ENCODE measurements at regions not wholly inside any gene's neighbourhood (a gene's known extent, or its start where the extent isn't known, plus 50 kb on each side); places are given as distances from the start of the nearest gene placed in this dataset.

DNA sequence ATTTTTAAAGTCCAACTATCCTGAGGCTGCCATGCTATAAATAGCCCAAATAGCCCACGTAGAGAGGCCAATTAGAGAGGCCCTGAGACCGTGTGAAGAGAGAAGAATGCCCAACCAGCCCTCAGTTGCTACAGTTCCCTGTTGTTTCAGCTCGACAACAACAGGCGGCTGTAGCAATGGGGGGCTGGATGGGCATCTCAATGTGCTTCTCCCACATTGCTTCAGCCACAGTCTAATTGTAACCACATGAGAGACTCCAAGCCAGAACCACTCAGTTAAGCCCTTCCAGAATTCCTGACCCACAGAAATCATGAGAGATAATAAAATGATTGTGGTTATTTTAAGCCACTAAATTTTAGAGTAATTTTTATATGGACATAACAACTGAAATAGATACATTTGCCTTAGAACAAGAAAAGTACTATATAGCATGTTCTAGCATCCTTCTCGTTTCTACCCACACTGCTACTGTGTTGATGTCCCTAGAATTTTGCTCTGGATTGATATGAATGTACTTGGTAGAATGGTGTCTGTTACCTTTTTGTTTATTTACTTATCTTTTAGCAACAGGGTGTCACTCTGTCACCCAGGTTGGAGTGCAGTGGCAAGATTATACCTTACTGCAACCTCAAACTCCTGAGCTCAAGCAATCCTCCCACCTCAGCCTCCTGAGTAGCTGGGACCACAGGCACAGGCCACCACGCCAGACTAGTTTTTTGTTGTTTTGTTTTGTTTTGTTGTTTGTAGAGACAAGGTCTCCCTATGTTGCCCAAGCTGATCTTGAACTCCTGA, 436.4 kb downstream of the BCOR start:
- Histone ChIP-seq H3K9ac (ENCODE audit: low read depth in 1 of 2, low read length in 2 of 2) (no peak overlapping the region), H3K4me3 (ENCODE audit: low read depth in 1 of 3, low read length in 3 of 3) (no peak overlapping the region), H3K27ac (ENCODE audit: low read depth in 1 of 2, low read length in 2 of 2) (no peak overlapping the region), H3K9me3 (ENCODE audit: control insufficient read depth in 4 of 4, low read length in 3 of 4) (no peaks in the 10 kb centered on the region), H3K4me1 (ENCODE audit: control insufficient read depth in 4 of 4, insufficient read depth in 4 of 4, low read length in 3 of 4) (no peaks in the 10 kb centered on the region), H3K36me3 (ENCODE audit: control insufficient read depth in 4 of 4, insufficient read depth in 3 of 4, low read depth in 1 of 4, low read length in 3 of 4) (no peaks in the 10 kb centered on the region), H3K27me3 (ENCODE audit: control insufficient read depth in 4 of 4, insufficient read depth in 4 of 4, low read length in 3 of 4) (no peaks in the 10 kb centered on the region)
- TF ChIP-seq FOXA1 (IDR thresholded peaks at IDR 0.05) (no peak), EGR1 (IDR thresholded peaks at IDR 0.05; ENCODE audit: low read depth in 2 of 2) (no peak), SP1 (IDR thresholded peaks at IDR 0.05) (no peak), YY1 (IDR thresholded peaks at IDR 0.05) (no peak)
- TF ChIP-seq, protein P1, sequence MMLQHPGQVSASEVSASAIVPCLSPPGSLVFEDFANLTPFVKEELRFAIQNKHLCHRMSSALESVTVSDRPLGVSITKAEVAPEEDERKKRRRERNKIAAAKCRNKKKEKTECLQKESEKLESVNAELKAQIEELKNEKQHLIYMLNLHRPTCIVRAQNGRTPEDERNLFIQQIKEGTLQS (IDR thresholded peaks at IDR 0.05), result no peak
- 92% methylated on average over 6 of the region's 6 CpGs for WGBS
- DNase-seq (ENCODE audit: low spot score), result no peak

DNA sequence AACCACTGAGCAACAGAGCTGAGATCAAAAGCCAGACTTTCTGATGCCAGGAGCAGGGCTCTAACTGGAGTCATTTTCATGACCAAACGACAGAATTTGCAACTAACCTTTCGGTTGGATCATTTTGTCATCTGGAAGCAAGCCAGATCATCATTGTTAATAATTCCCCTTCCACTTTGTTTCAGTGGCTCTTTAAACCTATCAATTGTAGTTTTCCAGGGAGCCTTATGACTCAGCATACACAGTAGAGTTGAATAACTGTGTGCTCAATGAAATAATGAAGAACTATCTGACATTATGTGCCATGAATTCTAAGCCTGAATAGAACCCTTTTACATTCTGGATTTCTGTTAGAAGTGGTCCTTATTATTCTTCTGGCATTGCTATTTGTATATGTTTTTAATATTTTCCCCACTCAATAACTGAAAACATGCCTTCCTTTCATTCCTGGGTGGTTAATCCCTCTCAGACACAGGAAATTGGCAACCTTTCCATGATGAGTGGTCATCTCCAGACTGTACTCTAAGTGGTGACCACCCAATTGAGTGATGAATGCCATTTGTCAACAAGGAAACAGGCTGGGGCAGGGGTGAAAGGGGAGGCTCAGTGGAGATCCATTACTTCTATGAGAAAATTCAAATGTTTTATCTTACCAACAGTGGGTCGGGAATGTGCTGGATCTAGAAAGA, 431.8 kb downstream of the BCOR start:
- no peaks in the 10 kb centered on the region for H3K27me3 ChIP-seq (ENCODE audit: control insufficient read depth in 4 of 4, insufficient read depth in 4 of 4, low read length in 3 of 4)
- no peaks in the 10 kb centered on the region for H3K4me1 ChIP-seq (ENCODE audit: control insufficient read depth in 4 of 4, insufficient read depth in 4 of 4, low read length in 3 of 4)
- no peaks in the 10 kb centered on the region for H3K9me3 ChIP-seq (ENCODE audit: control insufficient read depth in 4 of 4, low read length in 3 of 4)
- H3K9ac ChIP-seq (ENCODE audit: low read depth in 1 of 2, low read length in 2 of 2), result no peak overlapping the region
- TF ChIP-seq, protein P2, sequence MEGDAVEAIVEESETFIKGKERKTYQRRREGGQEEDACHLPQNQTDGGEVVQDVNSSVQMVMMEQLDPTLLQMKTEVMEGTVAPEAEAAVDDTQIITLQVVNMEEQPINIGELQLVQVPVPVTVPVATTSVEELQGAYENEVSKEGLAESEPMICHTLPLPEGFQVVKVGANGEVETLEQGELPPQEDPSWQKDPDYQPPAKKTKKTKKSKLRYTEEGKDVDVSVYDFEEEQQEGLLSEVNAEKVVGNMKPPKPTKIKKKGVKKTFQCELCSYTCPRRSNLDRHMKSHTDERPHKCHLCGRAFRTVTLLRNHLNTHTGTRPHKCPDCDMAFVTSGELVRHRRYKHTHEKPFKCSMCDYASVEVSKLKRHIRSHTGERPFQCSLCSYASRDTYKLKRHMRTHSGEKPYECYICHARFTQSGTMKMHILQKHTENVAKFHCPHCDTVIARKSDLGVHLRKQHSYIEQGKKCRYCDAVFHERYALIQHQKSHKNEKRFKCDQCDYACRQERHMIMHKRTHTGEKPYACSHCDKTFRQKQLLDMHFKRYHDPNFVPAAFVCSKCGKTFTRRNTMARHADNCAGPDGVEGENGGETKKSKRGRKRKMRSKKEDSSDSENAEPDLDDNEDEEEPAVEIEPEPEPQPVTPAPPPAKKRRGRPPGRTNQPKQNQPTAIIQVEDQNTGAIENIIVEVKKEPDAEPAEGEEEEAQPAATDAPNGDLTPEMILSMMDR (IDR thresholded peaks at IDR 0.05; ENCODE audit: low read depth, low read length, missing input control), result no peak
- TF ChIP-seq, protein P3, sequence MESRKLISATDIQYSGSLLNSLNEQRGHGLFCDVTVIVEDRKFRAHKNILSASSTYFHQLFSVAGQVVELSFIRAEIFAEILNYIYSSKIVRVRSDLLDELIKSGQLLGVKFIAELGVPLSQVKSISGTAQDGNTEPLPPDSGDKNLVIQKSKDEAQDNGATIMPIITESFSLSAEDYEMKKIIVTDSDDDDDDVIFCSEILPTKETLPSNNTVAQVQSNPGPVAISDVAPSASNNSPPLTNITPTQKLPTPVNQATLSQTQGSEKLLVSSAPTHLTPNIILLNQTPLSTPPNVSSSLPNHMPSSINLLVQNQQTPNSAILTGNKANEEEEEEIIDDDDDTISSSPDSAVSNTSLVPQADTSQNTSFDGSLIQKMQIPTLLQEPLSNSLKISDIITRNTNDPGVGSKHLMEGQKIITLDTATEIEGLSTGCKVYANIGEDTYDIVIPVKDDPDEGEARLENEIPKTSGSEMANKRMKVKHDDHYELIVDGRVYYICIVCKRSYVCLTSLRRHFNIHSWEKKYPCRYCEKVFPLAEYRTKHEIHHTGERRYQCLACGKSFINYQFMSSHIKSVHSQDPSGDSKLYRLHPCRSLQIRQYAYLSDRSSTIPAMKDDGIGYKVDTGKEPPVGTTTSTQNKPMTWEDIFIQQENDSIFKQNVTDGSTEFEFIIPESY (IDR thresholded peaks at IDR 0.05), result no peak
- H3K4me3 ChIP-seq (ENCODE audit: low read depth in 1 of 3, low read length in 3 of 3), result no peak overlapping the region
- DNase-seq (ENCODE audit: low spot score), result no peak
- no peak overlapping the region for H3K27ac ChIP-seq (ENCODE audit: low read depth in 1 of 2, low read length in 2 of 2)
- H3K36me3 ChIP-seq (ENCODE audit: control insufficient read depth in 4 of 4, insufficient read depth in 3 of 4, low read depth in 1 of 4, low read length in 3 of 4), result no peaks in the 10 kb centered on the region
- 91% methylated on average over 3 of the region's 3 CpGs for WGBS

DNA sequence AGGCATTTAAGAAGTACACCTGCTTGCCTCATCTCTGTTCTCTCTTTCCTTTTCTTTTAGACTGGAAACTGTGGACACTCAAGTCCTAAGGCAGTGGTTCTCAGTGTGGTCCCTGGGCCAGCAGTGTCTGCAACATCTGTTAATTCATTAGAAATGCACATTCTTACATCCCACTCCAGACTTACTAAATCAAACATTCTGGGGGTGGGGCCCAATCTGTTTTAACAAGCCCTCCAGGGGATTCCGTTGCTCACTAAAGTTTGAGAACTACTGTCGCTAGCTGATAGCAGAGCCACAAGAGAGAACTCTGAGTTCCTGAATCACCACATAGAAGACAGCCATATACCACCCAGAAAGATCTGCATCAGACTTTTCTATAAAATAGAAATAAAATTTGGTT, 430.6 kb downstream of the BCOR start:
- DNase-seq (ENCODE audit: low spot score), result no peak
- H3K9ac ChIP-seq (ENCODE audit: low read depth in 1 of 2, low read length in 2 of 2), result no peak overlapping the region
- no peaks in the 10 kb centered on the region for H3K4me1 ChIP-seq (ENCODE audit: control insufficient read depth in 4 of 4, insufficient read depth in 4 of 4, low read length in 3 of 4)
- H3K27me3 ChIP-seq (ENCODE audit: control insufficient read depth in 4 of 4, insufficient read depth in 4 of 4, low read length in 3 of 4), result no peaks in the 10 kb centered on the region
- no peaks in the 10 kb centered on the region for H3K36me3 ChIP-seq (ENCODE audit: control insufficient read depth in 4 of 4, insufficient read depth in 3 of 4, low read depth in 1 of 4, low read length in 3 of 4)
- H3K27ac ChIP-seq (ENCODE audit: low read depth in 1 of 2, low read length in 2 of 2), result no peak overlapping the region
- TF ChIP-seq TAF1 (conservative IDR thresholded peaks at IDR 0.05) (no peak), HNF4A (conservative IDR thresholded peaks at IDR 0.05) (no peak), RXRA (IDR thresholded peaks at IDR 0.05) (no peak), SP1 (IDR thresholded peaks at IDR 0.05) (no peak), FOXA1 (IDR thresholded peaks at IDR 0.05) (no peak), NR2F2 (IDR thresholded peaks at IDR 0.05) (no peak), YY1 (IDR thresholded peaks at IDR 0.05) (no peak)
- TF ChIP-seq, protein P4, sequence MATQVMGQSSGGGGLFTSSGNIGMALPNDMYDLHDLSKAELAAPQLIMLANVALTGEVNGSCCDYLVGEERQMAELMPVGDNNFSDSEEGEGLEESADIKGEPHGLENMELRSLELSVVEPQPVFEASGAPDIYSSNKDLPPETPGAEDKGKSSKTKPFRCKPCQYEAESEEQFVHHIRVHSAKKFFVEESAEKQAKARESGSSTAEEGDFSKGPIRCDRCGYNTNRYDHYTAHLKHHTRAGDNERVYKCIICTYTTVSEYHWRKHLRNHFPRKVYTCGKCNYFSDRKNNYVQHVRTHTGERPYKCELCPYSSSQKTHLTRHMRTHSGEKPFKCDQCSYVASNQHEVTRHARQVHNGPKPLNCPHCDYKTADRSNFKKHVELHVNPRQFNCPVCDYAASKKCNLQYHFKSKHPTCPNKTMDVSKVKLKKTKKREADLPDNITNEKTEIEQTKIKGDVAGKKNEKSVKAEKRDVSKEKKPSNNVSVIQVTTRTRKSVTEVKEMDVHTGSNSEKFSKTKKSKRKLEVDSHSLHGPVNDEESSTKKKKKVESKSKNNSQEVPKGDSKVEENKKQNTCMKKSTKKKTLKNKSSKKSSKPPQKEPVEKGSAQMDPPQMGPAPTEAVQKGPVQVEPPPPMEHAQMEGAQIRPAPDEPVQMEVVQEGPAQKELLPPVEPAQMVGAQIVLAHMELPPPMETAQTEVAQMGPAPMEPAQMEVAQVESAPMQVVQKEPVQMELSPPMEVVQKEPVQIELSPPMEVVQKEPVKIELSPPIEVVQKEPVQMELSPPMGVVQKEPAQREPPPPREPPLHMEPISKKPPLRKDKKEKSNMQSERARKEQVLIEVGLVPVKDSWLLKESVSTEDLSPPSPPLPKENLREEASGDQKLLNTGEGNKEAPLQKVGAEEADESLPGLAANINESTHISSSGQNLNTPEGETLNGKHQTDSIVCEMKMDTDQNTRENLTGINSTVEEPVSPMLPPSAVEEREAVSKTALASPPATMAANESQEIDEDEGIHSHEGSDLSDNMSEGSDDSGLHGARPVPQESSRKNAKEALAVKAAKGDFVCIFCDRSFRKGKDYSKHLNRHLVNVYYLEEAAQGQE (IDR thresholded peaks at IDR 0.05), result no peak
- TF ChIP-seq, protein P3 (IDR thresholded peaks at IDR 0.05), result no peak
- TF ChIP-seq, protein P1 (IDR thresholded peaks at IDR 0.05), result no peak
- TF ChIP-seq, protein P5, sequence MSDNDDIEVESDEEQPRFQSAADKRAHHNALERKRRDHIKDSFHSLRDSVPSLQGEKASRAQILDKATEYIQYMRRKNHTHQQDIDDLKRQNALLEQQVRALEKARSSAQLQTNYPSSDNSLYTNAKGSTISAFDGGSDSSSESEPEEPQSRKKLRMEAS (IDR thresholded peaks at IDR 0.05), result no peak
- WGBS, result 94% methylated on average over 2 of the region's 2 CpGs
- H3K4me3 ChIP-seq (ENCODE audit: low read depth in 1 of 3, low read length in 3 of 3), result no peak overlapping the region
- no peaks in the 10 kb centered on the region for H3K9me3 ChIP-seq (ENCODE audit: control insufficient read depth in 4 of 4, low read length in 3 of 4)
